GM12865 (cell line): ENCODE measurements at regions not wholly inside any gene's neighbourhood (a gene's known extent, or its start where the extent isn't known, plus 50 kb on each side); places are given as distances from the start of the nearest gene placed in this dataset.

Experiments used
- DNase-seq: peaks from one replicate; pipeline ENCODE4 v3.0.0; 2010; ENCODE audit warnings: low read depth
- H3K4me3 ChIP-seq: 2 replicates; pipeline ENCODE4 v1.5.1; 2011; ENCODE audit warnings: mild to moderate bottlenecking, low read depth, low read length, control low read depth
- CTCF ChIP-seq: IDR thresholded peaks from 2 replicates; pipeline ENCODE4 v1.5.1; 2011; ENCODE audit warnings: low read length, control low read depth, low read depth, inconsistent platforms; ENCODE audit not compliant: insufficient read depth; ENCODE audit errors: missing control alignments

- no peak overlapping the region for H3K4me3 ChIP-seq
- DNase-seq = no peak
- no peak for TF ChIP-seq CTCF
Observed at GRCh38 chr12:65754744-65755595, 69.3 kb upstream of the HMGA2 start.

GRCh38 chr12:65755596-65755978, 68.7 kb upstream of the HMGA2 start:
- H3K4me3 ChIP-seq = no peak overlapping the region
- no peak for DNase-seq
- TF ChIP-seq CTCF = no peak

- DNase-seq = no peak
- H3K4me3 ChIP-seq = no peak overlapping the region
- TF ChIP-seq CTCF = no peak
Observed at GRCh38 chr12:65756267-65756666, 68.0 kb upstream of the HMGA2 start.

GRCh38 chr12:65756956-65757511, 67.2 kb upstream of the HMGA2 start:
- peak; percentile 92 for DNase-seq
- no peak overlapping the region for H3K4me3 ChIP-seq
- TF ChIP-seq CTCF = no peak

- peak; percentile 12 for DNase-seq
- H3K4me3 ChIP-seq = no peak overlapping the region
- no peak for TF ChIP-seq CTCF
Observed at GRCh38 chr12:65758401-65758800, 65.9 kb upstream of the HMGA2 start.

GRCh38 chr12:65759735-65760134, 64.5 kb upstream of the HMGA2 start:
- no peak overlapping the region for H3K4me3 ChIP-seq
- no peak for TF ChIP-seq CTCF
- no peak for DNase-seq
